ENCODE measurements at regions not wholly inside any gene's neighbourhood (a gene's known extent, or its start where the extent isn't known, plus 50 kb on each side); places are given as distances from the start of the nearest gene placed in this dataset.

GRCh38 chr3:42037318-42037945 lies 53.7 kb upstream of the TRAK1 start:
- DNase-seq = peak; percentile 85

GRCh38 chr3:42036483-42036823 lies 54.7 kb upstream of the TRAK1 start:
- DNase-seq = peak; percentile 93

- no peak for DNase-seq
Measured at GRCh38 chr3:42035816-42036482, 55.2 kb upstream of the TRAK1 start.

GRCh38 chr3:42035007-42035406 lies 56.1 kb upstream of the TRAK1 start:
- DNase-seq = no peak

- DNase-seq = no peak
Measured at GRCh38 chr3:42033741-42034140, 57.4 kb upstream of the TRAK1 start.

- peak; percentile 50 for DNase-seq
Measured at GRCh38 chr3:42032693-42033349, 58.3 kb upstream of the TRAK1 start.

GRCh38 chr3:42031808-42032480 lies 59.2 kb upstream of the TRAK1 start:
- peak; percentile 60 for DNase-seq

GRCh38 chr3:42028474-42028873 lies 62.7 kb upstream of the TRAK1 start:
- no peak for DNase-seq

GRCh38 chr3:42027571-42027970 lies 63.6 kb upstream of the TRAK1 start:
- DNase-seq = no peak

GRCh38 chr3:42025370-42026138 lies 63.7 kb upstream of the ULK4 start:
- DNase-seq = peak; percentile 97

GRCh38 chr3:42024591-42025351 lies 62.9 kb upstream of the ULK4 start:
- DNase-seq = peak; percentile 66

- DNase-seq = no peak
Measured at GRCh38 chr3:42023380-42023779, 61.5 kb upstream of the ULK4 start.

GRCh38 chr3:42022355-42022754 lies 60.5 kb upstream of the ULK4 start:
- DNase-seq = no peak

GRCh38 chr3:42020684-42021307 lies 58.9 kb upstream of the ULK4 start:
- peak; percentile 88 for DNase-seq

GRCh38 chr3:42019953-42020260 lies 58.0 kb upstream of the ULK4 start:
- peak; percentile 24 for DNase-seq

GRCh38 chr3:42019144-42019952 lies 57.4 kb upstream of the ULK4 start:
- DNase-seq = peak; percentile 45

- DNase-seq = peak; percentile 52
Measured at GRCh38 chr3:42014921-42015533, 53.1 kb upstream of the ULK4 start.

GRCh38 chr3:42014458-42014920 lies 52.6 kb upstream of the ULK4 start:
- DNase-seq = peak; percentile 56

- DNase-seq = peak; percentile 38
Measured at GRCh38 chr3:42013691-42014457, 52.0 kb upstream of the ULK4 start.
